HL-60 (cell line): ENCODE measurements at regions not wholly inside any gene's neighbourhood (a gene's known extent, or its start where the extent isn't known, plus 50 kb on each side); places are given as distances from the start of the nearest gene placed in this dataset.

Experiments
- DNase-seq, 2 experiments: peaks; one replicate each; pipeline ENCODE4 v3.0.0-alpha.2; 2010 to 2020; ENCODE audit warnings: low read depth in 1 of 2, low spot score in 1 of 2
- H3K27ac ChIP-seq: fragments of 250-450 bp; sonication (Bioruptor Pico); replicated peaks from 2 replicates; pipeline ENCODE4 v1.5.1; 2020; ENCODE audit warnings: mild to moderate bottlenecking, moderate library complexity
- H3K27me3 ChIP-seq: fragments of 250-450 bp; sonication (Bioruptor Pico); 2 replicates; pipeline ENCODE4 v1.5.1; 2021; ENCODE audit warnings: mild to moderate bottlenecking, moderate library complexity; ENCODE audit not compliant: insufficient read depth, poor library complexity, severe bottlenecking
- H3K4me3 ChIP-seq: replicated peaks from 2 replicates; pipeline ENCODE4 v1.5.1; 2011; ENCODE audit warnings: mild to moderate bottlenecking, control low read depth, low read length; ENCODE audit not compliant: insufficient read depth
- CTCF ChIP-seq: IDR thresholded peaks from one replicate; pipeline ENCODE4 v1.5.1; 2011; ENCODE audit warnings: low read length, control low read depth, inconsistent platforms; ENCODE audit not compliant: insufficient read depth
- GABPA ChIP-seq: IDR thresholded peaks from 2 replicates; pipeline ENCODE4 v1.6.1; 2012; ENCODE audit warnings: low read depth
- POLR2AphosphoS5 ChIP-seq: IDR thresholded peaks from 2 replicates; pipeline ENCODE4 v1.6.1; 2012; ENCODE audit warnings: low read depth
- REST ChIP-seq: IDR thresholded peaks from 2 replicates; pipeline ENCODE4 v1.6.1; 2012; ENCODE audit warnings: low read depth; ENCODE audit not compliant: insufficient replicate concordance
- SPI1 ChIP-seq: IDR thresholded peaks from 2 replicates; pipeline ENCODE4 v1.6.1; 2012; ENCODE audit warnings: low read depth, mild to moderate bottlenecking, borderline replicate concordance

GRCh38 chr3:77869423-77869822 lies 829.5 kb downstream of the ROBO2 start:
- Histone ChIP-seq H3K27me3 (no peaks in the 10 kb centered on the region), H3K27ac (no peak overlapping the region), H3K4me3 (no peak overlapping the region)
- no peak for DNase-seq
- TF ChIP-seq SPI1 (no peak), REST (no peak), POLR2AphosphoS5 (no peak)

GRCh38 chr3:77871436-77871835 lies 831.5 kb downstream of the ROBO2 start:
- no peak for DNase-seq
- no peak overlapping the region for H3K27ac ChIP-seq
- H3K27me3 ChIP-seq = no peaks in the 10 kb centered on the region
- H3K4me3 ChIP-seq = no peak overlapping the region
- no peak for TF ChIP-seq REST
- TF ChIP-seq GABPA = no peak
- no peak for TF ChIP-seq CTCF
- TF ChIP-seq SPI1 = no peak
- no peak for TF ChIP-seq POLR2AphosphoS5

GRCh38 chr3:77873598-77873997 lies 833.7 kb downstream of the ROBO2 start:
- no peak for TF ChIP-seq SPI1
- no peak for DNase-seq
- H3K4me3 ChIP-seq = no peak overlapping the region
- no peaks in the 10 kb centered on the region for H3K27me3 ChIP-seq
- H3K27ac ChIP-seq = no peak overlapping the region

GRCh38 chr3:77885381-77885780 lies 845.5 kb downstream of the ROBO2 start:
- TF ChIP-seq POLR2AphosphoS5 (no peak), GABPA (no peak), CTCF (no peak), REST (no peak), SPI1 (no peak)
- Histone ChIP-seq H3K27me3 (no peaks in the 10 kb centered on the region), H3K4me3 (no peak overlapping the region), H3K27ac (no peak overlapping the region)
- no peak for DNase-seq
